ENCODE measurements at regions not wholly inside any gene's neighbourhood (a gene's known extent, or its start where the extent isn't known, plus 50 kb on each side); places are given as distances from the start of the nearest gene placed in this dataset.

GRCh38 chr6:14542670-14543366, 425.2 kb downstream of the CD83 start:
- TF ChIP-seq EP300 (IDR thresholded peaks at IDR 0.05) (no peak), POLR2A (IDR thresholded peaks at IDR 0.05) (no peak), POLR2AphosphoS5 (IDR thresholded peaks at IDR 0.05) (no peak)
- TF ChIP-seq, protein P1, sequence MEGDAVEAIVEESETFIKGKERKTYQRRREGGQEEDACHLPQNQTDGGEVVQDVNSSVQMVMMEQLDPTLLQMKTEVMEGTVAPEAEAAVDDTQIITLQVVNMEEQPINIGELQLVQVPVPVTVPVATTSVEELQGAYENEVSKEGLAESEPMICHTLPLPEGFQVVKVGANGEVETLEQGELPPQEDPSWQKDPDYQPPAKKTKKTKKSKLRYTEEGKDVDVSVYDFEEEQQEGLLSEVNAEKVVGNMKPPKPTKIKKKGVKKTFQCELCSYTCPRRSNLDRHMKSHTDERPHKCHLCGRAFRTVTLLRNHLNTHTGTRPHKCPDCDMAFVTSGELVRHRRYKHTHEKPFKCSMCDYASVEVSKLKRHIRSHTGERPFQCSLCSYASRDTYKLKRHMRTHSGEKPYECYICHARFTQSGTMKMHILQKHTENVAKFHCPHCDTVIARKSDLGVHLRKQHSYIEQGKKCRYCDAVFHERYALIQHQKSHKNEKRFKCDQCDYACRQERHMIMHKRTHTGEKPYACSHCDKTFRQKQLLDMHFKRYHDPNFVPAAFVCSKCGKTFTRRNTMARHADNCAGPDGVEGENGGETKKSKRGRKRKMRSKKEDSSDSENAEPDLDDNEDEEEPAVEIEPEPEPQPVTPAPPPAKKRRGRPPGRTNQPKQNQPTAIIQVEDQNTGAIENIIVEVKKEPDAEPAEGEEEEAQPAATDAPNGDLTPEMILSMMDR (IDR thresholded peaks at IDR 0.05): no peak

All from sigmoid colon (tissue), 4 donors.